Lower lobe of right lung (tissue), 2 donors: ENCODE measurements at regions not wholly inside any gene's neighbourhood (a gene's known extent, or its start where the extent isn't known, plus 50 kb on each side); places are given as distances from the start of the nearest gene placed in this dataset.
"Not testable (repeated sequence)": the region's sequence is repeated elsewhere in the genome, so short reads cannot be mapped to it uniquely, and the experiment has no call there.

ENCODE experiments used
- ATAC-seq, 2 donors: fragments of 200-7000 bp; cut with Tn5 transposase; one replicate each; pipeline ENCODE4 v1.9.1; 2020 to 2022; ENCODE audit warnings: mild to moderate bottlenecking in 2 of 2, moderate library complexity in 2 of 2
- DNase-seq: peaks from one replicate; pipeline ENCODE4 v3.0.0-alpha.2; 2020
- H3K27ac ChIP-seq: fragments of 200-600 bp; one replicate; pipeline ENCODE4 v1.8.0; 2022
- H3K27me3 ChIP-seq: fragments of 200-600 bp; one replicate; pipeline ENCODE4 v1.8.0; 2022; ENCODE audit warnings: low read depth
- H3K36me3 ChIP-seq: fragments of 200-600 bp; one replicate; pipeline ENCODE4 v1.8.0; 2022; ENCODE audit warnings: mild to moderate bottlenecking
- H3K4me1 ChIP-seq: fragments of 200-600 bp; one replicate; pipeline ENCODE4 v1.8.0; 2022
- H3K4me3 ChIP-seq: fragments of 200-600 bp; one replicate; pipeline ENCODE4 v1.8.0; 2022; ENCODE audit warnings: mild to moderate bottlenecking
- H3K9me3 ChIP-seq: fragments of 200-600 bp; one replicate; pipeline ENCODE4 v1.8.0; 2022
- intact Hi-C: fragments of 100-400 bp; cut with DNase I; formaldehyde crosslinking; loops from one replicate; pipeline ENCODE4 v1.11.0; 2022
- TF ChIP-seq, protein P1 (sequence below): fragments of 200-600 bp; IDR thresholded peaks from one replicate; pipeline ENCODE4 v1.8.0; 2022; ENCODE audit warnings: antibody characterized with exemption, mild to moderate bottlenecking
- donor health status: DM: no; HTN: yes; CAD: no; lungs with severe emphysema.

DNA sequence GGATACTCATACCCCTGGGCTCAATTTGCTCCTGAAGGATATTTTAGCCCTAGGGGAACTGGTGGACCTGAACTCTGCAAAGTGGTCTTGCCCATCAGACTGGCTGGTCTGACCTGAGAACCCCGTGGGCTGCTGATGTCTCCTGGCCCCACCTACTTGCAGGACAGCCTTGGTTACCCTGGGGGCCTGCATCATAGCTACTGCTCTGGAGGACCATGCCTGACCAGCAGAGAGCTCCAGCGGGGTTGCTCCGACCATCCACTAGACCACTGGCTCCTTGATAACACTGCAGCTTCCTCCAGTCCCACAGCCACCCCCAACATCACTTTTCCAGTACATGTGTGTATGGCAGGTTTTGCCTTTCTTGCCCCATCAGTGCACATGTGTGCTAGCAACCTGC, 331.6 kb upstream of the BRINP3 start:
- Histone ChIP-seq H3K4me3 (no peak overlapping the region), H3K27me3 (no peaks in the 10 kb centered on the region), H3K9me3 (no peaks in the 10 kb centered on the region), H3K27ac (no peak overlapping the region), H3K36me3 (no peaks in the 10 kb centered on the region), H3K4me1 (no peaks in the 10 kb centered on the region)
- DNase-seq (no peak), ATAC-seq (no peak)
- intact Hi-C loops: no loop called here
- TF ChIP-seq, protein P1, sequence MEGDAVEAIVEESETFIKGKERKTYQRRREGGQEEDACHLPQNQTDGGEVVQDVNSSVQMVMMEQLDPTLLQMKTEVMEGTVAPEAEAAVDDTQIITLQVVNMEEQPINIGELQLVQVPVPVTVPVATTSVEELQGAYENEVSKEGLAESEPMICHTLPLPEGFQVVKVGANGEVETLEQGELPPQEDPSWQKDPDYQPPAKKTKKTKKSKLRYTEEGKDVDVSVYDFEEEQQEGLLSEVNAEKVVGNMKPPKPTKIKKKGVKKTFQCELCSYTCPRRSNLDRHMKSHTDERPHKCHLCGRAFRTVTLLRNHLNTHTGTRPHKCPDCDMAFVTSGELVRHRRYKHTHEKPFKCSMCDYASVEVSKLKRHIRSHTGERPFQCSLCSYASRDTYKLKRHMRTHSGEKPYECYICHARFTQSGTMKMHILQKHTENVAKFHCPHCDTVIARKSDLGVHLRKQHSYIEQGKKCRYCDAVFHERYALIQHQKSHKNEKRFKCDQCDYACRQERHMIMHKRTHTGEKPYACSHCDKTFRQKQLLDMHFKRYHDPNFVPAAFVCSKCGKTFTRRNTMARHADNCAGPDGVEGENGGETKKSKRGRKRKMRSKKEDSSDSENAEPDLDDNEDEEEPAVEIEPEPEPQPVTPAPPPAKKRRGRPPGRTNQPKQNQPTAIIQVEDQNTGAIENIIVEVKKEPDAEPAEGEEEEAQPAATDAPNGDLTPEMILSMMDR: no peak

DNA sequence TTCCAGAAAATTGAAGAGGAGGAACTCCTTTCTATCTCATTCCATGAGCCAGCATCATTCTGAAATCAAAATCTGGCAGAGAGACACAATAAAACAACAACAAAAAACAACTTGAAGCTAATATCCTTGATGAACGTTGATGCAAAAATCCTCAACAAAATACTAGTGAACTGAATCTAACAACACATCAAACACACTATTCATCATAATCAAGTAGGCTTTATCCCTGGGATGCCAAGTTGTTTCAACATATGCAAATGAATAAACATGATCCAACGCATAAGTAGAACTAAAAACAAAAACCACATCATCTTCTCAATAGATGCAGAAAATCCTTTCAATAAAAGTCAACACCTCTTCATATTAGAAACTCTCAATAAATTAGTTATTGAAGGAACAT, 335.3 kb upstream of the BRINP3 start:
- no peak overlapping the region for H3K27ac ChIP-seq
- no peaks in the 10 kb centered on the region for H3K27me3 ChIP-seq
- TF ChIP-seq, protein P1: no peak
- intact Hi-C loops: no loop called here
- ATAC-seq: no peak
- DNase-seq: no peak
- H3K36me3 ChIP-seq: no peaks in the 10 kb centered on the region
- no peaks in the 10 kb centered on the region for H3K9me3 ChIP-seq
- H3K4me1 ChIP-seq: no peaks in the 10 kb centered on the region
- H3K4me3 ChIP-seq: no peak overlapping the region

DNA sequence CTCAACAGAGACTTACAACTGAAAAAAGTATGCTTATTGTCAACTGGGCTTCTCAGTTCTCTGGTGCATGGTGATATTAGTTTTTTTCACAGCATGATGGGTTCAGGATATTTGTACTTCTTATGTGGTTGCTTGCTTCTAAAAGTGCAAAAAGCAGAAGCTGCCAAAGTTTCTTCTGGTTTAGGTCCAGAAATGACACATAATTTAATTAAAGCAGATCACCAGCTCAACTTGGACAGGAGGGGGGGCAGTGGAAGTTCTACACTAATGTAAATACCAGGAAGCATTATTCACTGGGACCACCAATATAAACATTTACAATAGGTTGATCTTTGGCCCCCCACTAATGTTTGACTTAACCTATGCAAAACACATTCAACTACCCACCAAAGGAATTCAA, 354.8 kb upstream of the BRINP3 start:
- no peaks in the 10 kb centered on the region for H3K4me1 ChIP-seq
- intact Hi-C loops: no loop called here
- no peaks in the 10 kb centered on the region for H3K36me3 ChIP-seq
- TF ChIP-seq, protein P1: no peak
- ATAC-seq (no peak), DNase-seq (no peak)
- no peaks in the 10 kb centered on the region for H3K27me3 ChIP-seq
- no peak overlapping the region for H3K4me3 ChIP-seq
- H3K9me3 ChIP-seq: no peaks in the 10 kb centered on the region
- no peak overlapping the region for H3K27ac ChIP-seq

DNA sequence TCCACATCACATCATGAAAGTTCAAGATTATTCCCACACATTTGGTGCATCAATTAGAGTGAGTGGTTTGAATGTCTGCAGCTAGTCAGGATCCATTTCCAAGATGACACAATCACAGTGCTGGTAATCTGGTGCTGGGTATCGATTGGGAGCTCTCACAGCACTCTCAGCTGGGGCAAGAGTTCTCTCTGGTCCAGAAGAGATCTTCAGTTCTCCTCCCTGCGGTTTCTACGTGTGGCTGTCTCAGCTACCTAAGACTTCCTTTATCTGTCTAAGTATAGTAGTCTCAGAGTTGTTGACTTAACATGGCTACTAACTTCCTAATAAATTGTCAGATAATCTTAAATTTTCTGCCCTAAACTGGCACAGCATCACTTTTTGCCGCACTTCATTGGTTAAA, 358.0 kb upstream of the BRINP3 start:
- Histone ChIP-seq H3K4me3 (no peak overlapping the region), H3K9me3 (no peaks in the 10 kb centered on the region), H3K4me1 (no peaks in the 10 kb centered on the region), H3K27ac (no peak overlapping the region), H3K36me3 (no peaks in the 10 kb centered on the region), H3K27me3 (no peaks in the 10 kb centered on the region)
- DNase-seq: no peak
- intact Hi-C loops: no loop called here
- no peak for ATAC-seq
- TF ChIP-seq, protein P1: no peak

DNA sequence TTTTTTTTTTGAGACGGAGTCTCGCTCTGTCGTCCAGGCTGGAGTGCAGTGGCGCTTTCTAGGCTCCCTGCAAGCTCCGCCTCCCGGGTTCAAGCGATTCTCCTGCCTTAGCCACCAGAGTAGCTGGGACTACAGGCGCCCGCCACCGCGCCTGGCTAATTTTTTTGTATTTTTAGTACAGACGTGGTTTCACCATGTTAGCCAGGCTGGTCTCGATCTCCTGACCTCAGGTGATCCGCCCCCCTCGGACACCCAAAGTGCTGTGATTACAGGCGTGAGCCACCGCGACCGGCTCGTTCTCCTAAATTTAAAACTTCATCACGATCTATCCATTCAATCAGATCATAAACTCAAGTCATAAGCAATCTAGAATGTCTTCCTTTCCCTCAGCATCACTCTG, 359.5 kb upstream of the BRINP3 start:
- H3K4me3 ChIP-seq, H3K27me3 ChIP-seq, DNase-seq, H3K4me1 ChIP-seq, H3K36me3 ChIP-seq, H3K9me3 ChIP-seq, intact Hi-C loops, ATAC-seq, H3K27ac ChIP-seq: not testable (repeated sequence)

DNA sequence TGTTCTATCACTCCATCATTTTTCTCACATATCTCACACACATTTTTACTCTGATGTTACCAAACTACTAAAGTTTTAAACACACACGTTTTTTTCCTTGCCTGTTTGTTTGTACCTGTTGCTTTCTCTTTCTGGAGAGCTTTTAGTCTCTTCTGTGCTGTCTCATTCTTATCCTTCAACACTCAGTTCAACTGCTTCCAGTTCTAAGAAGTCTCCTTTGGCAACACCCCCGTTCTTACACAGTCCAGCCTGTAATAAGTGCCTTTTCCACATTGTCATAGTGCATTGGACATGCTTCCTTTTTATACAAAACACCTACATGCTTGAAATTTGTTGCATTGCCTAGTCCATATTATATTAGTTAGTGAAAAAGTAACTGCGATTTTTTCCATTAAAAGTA, 360.2 kb upstream of the BRINP3 start:
- intact Hi-C loops: no loop called here
- TF ChIP-seq, protein P1: no peak
- no peaks in the 10 kb centered on the region for H3K9me3 ChIP-seq
- no peak for DNase-seq
- no peaks in the 10 kb centered on the region for H3K27me3 ChIP-seq
- no peak overlapping the region for H3K4me3 ChIP-seq
- H3K36me3 ChIP-seq: no peaks in the 10 kb centered on the region
- H3K4me1 ChIP-seq: no peaks in the 10 kb centered on the region
- H3K27ac ChIP-seq: no peak overlapping the region
- no peak for ATAC-seq
